ENCODE measurements at regions not wholly inside any gene's neighbourhood (a gene's known extent, or its start where the extent isn't known, plus 50 kb on each side); places are given as distances from the start of the nearest gene placed in this dataset.

DNA sequence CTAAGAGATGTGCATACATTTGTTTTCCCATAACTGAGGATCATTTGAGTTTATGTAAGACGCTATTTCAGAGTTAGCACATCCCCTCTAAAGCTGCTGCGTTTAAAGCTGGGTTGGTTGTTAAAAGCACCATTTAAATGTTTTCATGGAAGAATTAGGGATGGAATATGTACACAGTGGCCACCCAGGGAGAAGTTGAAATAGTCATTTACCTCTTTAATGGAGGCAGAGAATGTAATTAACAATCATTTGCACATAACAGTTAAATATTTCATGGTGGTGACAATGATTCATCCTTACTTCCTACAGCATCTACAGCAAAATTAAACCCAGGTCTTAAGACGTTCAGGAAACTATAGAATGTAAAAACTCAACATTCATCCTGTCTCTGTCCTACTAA, 100.3 kb downstream of the KIF4B start:
- Histone ChIP-seq H3K9ac (ENCODE audit: low read length) (no peak overlapping the region), H3K9me3 (ENCODE audit: control insufficient read depth in 1 of 2, insufficient read depth in 1 of 2, low read depth in 1 of 2, low read length in 2 of 2) (no peaks in the 10 kb centered on the region), H3K4me3 (replicated peaks in 1 of 2; ENCODE audit: low read depth in 1 of 2, low read length in 2 of 2) (no peak overlapping the region), H3K9me2 (ENCODE audit: insufficient read depth) (no peaks in the 10 kb centered on the region), H3K36me3 (ENCODE audit: control insufficient read depth in 1 of 2, insufficient read depth in 2 of 2, low read length in 2 of 2) (no peaks in the 10 kb centered on the region), H2AFZ (ENCODE audit: low read depth, low read length, poor library complexity, severe bottlenecking) (no peak overlapping the region), H3K27me3 (ENCODE audit: insufficient read depth, low read length) (peaks cover 14% of the 10 kb centered on the region), H3K4me2 (ENCODE audit: low read length) (no peak overlapping the region), H3K79me2 (ENCODE audit: insufficient read depth, low read length) (no peaks in the 10 kb centered on the region), H3K27ac (ENCODE audit: low read depth, low read length) (no peak overlapping the region), H4K20me1 (ENCODE audit: insufficient read depth) (no peaks in the 10 kb centered on the region), H3K4me1 (ENCODE audit: control insufficient read depth in 1 of 2, insufficient read depth in 2 of 2, low read length in 2 of 2) (no peaks in the 10 kb centered on the region)
- no peak for DNase-seq (ENCODE audit: low read depth, low spot score)
- intact Hi-C loops (cut with micrococcal nuclease) = no loop called here
- TF ChIP-seq, protein P1, sequence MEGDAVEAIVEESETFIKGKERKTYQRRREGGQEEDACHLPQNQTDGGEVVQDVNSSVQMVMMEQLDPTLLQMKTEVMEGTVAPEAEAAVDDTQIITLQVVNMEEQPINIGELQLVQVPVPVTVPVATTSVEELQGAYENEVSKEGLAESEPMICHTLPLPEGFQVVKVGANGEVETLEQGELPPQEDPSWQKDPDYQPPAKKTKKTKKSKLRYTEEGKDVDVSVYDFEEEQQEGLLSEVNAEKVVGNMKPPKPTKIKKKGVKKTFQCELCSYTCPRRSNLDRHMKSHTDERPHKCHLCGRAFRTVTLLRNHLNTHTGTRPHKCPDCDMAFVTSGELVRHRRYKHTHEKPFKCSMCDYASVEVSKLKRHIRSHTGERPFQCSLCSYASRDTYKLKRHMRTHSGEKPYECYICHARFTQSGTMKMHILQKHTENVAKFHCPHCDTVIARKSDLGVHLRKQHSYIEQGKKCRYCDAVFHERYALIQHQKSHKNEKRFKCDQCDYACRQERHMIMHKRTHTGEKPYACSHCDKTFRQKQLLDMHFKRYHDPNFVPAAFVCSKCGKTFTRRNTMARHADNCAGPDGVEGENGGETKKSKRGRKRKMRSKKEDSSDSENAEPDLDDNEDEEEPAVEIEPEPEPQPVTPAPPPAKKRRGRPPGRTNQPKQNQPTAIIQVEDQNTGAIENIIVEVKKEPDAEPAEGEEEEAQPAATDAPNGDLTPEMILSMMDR (IDR thresholded peaks at IDR 0.05 in 2 of 3, conservative IDR thresholded peaks at IDR 0.05 in 1 of 3; ENCODE audit: borderline replicate concordance in 1 of 3, insufficient read depth in 1 of 3, low read depth in 2 of 3, low read length in 2 of 3) = no peak
- no peak for TF ChIP-seq EZH2phosphoT487 (IDR thresholded peaks at IDR 0.05; ENCODE audit: borderline replicate concordance)
- no peak for TF ChIP-seq ELF1 (IDR thresholded peaks at IDR 0.05; ENCODE audit: borderline replicate concordance, low read depth)
- TF ChIP-seq, protein P2, sequence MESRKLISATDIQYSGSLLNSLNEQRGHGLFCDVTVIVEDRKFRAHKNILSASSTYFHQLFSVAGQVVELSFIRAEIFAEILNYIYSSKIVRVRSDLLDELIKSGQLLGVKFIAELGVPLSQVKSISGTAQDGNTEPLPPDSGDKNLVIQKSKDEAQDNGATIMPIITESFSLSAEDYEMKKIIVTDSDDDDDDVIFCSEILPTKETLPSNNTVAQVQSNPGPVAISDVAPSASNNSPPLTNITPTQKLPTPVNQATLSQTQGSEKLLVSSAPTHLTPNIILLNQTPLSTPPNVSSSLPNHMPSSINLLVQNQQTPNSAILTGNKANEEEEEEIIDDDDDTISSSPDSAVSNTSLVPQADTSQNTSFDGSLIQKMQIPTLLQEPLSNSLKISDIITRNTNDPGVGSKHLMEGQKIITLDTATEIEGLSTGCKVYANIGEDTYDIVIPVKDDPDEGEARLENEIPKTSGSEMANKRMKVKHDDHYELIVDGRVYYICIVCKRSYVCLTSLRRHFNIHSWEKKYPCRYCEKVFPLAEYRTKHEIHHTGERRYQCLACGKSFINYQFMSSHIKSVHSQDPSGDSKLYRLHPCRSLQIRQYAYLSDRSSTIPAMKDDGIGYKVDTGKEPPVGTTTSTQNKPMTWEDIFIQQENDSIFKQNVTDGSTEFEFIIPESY (IDR thresholded peaks at IDR 0.05; ENCODE audit: extremely low read depth, insufficient replicate concordance, low read length) = no peak
- TF ChIP-seq SRF (IDR thresholded peaks at IDR 0.05; ENCODE audit: low read depth) = no peak
- TF ChIP-seq, protein P3, sequence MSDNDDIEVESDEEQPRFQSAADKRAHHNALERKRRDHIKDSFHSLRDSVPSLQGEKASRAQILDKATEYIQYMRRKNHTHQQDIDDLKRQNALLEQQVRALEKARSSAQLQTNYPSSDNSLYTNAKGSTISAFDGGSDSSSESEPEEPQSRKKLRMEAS (IDR thresholded peaks at IDR 0.05) = no peak
- TF ChIP-seq POLR2A (IDR thresholded peaks at IDR 0.05; ENCODE audit: borderline replicate concordance, extremely low read depth, insufficient read depth, insufficient read length) = no peak
- no peak for TF ChIP-seq EZH2 (IDR thresholded peaks at IDR 0.05)
- TF ChIP-seq RAD21 (IDR thresholded peaks at IDR 0.05; ENCODE audit: low read depth) = no peak
- TF ChIP-seq, protein P4, sequence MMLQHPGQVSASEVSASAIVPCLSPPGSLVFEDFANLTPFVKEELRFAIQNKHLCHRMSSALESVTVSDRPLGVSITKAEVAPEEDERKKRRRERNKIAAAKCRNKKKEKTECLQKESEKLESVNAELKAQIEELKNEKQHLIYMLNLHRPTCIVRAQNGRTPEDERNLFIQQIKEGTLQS (IDR thresholded peaks at IDR 0.05) = no peak
- no peak for TF ChIP-seq YY1 (IDR thresholded peaks at IDR 0.05; ENCODE audit: extremely low read depth, insufficient replicate concordance, low read depth, low read length)
- TF ChIP-seq TCF7L2 (IDR thresholded peaks at IDR 0.05; ENCODE audit: borderline replicate concordance, extremely low read depth, insufficient read depth, insufficient read length) = no peak
- CTCF ChIA-PET = no interaction called here
- RAD21 ChIA-PET (ENCODE audit: low non-redundant PET in 1 of 2, low total read pairs in 2 of 2, uncharacterized antibody in 2 of 2, unreplicated experiment in 2 of 2) = no interaction called here
- ATAC-seq = no peak
- POLR2A ChIA-PET = no interaction called here
- no TSS peak for BruUV-seq (replicated peaks)
